ENCODE measurements at regions not wholly inside any gene's neighbourhood (a gene's known extent, or its start where the extent isn't known, plus 50 kb on each side); places are given as distances from the start of the nearest gene placed in this dataset.

DNA sequence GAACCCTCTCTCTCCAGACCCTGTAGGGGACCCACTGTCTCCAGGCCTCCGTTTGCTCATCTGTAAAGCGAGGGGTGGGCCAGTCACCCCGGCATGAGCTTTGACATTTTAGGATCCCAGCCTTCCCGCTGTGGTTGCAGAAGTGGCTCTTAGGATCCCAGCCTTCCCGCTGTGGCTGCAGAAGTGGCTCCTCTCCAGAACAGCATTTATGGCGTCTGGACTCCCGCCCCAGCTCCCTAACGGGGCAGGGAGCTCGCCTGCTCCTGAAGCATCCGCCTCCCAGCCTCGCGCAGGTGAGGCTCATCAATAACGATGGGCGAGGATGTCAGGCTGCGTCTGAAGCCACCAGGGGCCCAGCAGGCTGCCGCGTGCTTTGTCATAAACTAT, 222.3 kb upstream of the TNRC6C start:
- no peak overlapping the region for H3K4me3 ChIP-seq (ENCODE audit: low read depth, low read length)
- no peak for DNase-seq (ENCODE audit: low read depth)
- TF ChIP-seq, protein P1, sequence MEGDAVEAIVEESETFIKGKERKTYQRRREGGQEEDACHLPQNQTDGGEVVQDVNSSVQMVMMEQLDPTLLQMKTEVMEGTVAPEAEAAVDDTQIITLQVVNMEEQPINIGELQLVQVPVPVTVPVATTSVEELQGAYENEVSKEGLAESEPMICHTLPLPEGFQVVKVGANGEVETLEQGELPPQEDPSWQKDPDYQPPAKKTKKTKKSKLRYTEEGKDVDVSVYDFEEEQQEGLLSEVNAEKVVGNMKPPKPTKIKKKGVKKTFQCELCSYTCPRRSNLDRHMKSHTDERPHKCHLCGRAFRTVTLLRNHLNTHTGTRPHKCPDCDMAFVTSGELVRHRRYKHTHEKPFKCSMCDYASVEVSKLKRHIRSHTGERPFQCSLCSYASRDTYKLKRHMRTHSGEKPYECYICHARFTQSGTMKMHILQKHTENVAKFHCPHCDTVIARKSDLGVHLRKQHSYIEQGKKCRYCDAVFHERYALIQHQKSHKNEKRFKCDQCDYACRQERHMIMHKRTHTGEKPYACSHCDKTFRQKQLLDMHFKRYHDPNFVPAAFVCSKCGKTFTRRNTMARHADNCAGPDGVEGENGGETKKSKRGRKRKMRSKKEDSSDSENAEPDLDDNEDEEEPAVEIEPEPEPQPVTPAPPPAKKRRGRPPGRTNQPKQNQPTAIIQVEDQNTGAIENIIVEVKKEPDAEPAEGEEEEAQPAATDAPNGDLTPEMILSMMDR (IDR thresholded peaks at IDR 0.05; ENCODE audit: insufficient read depth, low read length, poor library complexity, severe bottlenecking) = no peak
- H3K27me3 ChIP-seq (ENCODE audit: control insufficient read depth, insufficient read depth, low read length) = peaks cover 15% of the 10 kb centered on the region
- no peaks in the 10 kb centered on the region for H3K36me3 ChIP-seq (ENCODE audit: control insufficient read depth, insufficient read depth, low read length)

DNA sequence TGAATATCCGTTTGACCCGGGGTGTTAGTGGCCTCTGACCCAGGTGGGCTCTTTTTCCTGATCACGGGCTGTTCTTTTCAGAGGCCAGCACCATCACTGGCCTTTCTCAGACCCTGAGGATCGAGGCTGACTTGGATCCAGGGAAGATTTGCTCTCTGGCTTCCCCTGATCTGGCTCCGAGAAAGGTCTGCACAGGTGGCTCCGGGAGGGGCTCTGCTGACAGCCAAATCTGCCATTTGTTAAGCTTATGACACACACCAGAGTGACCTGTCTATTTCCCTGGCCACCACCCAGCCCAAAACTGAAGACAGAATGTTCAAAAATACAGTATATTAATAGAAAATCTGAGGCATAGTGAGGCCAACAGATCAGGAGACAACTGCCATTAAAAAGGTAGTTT, 221.8 kb upstream of the TNRC6C start:
- no peaks in the 10 kb centered on the region for H3K36me3 ChIP-seq (ENCODE audit: control insufficient read depth, insufficient read depth, low read length)
- no peak overlapping the region for H3K4me3 ChIP-seq (ENCODE audit: low read depth, low read length)
- peaks cover 15% of the 10 kb centered on the region for H3K27me3 ChIP-seq (ENCODE audit: control insufficient read depth, insufficient read depth, low read length)
- DNase-seq (ENCODE audit: low read depth) = no peak
- TF ChIP-seq, protein P1 (IDR thresholded peaks at IDR 0.05; ENCODE audit: insufficient read depth, low read length, poor library complexity, severe bottlenecking) = no peak

GRCh38 chr17:77737442-77738265, 220.8 kb upstream of the TNRC6C start:
- H3K27me3 ChIP-seq (ENCODE audit: control insufficient read depth, insufficient read depth, low read length) = peaks cover 15% of the 10 kb centered on the region
- TF ChIP-seq, protein P1 (IDR thresholded peaks at IDR 0.05; ENCODE audit: insufficient read depth, low read length, poor library complexity, severe bottlenecking) = no peak
- no peaks in the 10 kb centered on the region for H3K36me3 ChIP-seq (ENCODE audit: control insufficient read depth, insufficient read depth, low read length)
- DNase-seq (ENCODE audit: low read depth) = no peak
- H3K4me3 ChIP-seq (ENCODE audit: low read depth, low read length) = no peak overlapping the region

DNA sequence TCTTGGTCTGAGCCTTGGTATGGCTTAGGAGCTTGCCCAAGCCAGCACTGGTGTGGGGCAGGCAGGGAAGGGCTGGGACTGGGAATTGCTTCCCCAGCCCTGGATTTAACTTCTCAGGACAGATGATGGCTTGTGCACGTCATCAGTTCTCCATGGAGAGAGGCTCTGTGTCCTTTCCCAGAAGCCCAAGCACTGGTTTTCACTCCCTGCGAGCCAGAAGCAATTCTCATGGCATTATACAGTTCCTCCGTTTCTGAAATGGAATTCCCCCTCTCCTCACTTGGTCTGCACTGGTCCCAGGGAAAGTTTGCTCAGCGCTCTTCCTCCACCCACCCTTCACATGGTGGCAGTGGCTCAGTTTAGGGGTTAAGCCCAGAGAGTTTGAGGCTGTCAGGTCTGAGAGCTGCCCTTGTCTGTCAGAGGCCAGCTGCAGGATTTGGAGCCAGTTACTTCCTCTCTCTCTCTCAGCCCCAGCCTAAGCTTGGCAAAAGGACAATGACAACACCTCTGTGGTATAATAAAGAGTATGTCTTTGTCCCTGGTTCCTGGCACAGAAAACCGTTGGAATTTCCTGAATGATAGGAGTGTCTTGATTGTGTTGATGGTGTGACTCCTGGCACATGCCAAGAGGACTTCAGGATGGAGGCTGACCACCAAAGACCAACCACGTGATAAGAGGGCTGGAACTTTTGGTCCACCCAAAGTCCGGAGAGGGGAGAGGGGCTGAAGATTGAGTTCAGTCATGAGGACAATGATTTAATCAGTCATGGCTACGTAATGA, 219.6 kb upstream of the TNRC6C start:
- H3K36me3 ChIP-seq (ENCODE audit: control insufficient read depth, insufficient read depth, low read length) = no peaks in the 10 kb centered on the region
- no peak for DNase-seq (ENCODE audit: low read depth)
- TF ChIP-seq, protein P1 (IDR thresholded peaks at IDR 0.05; ENCODE audit: insufficient read depth, low read length, poor library complexity, severe bottlenecking) = no peak
- no peak overlapping the region for H3K4me3 ChIP-seq (ENCODE audit: low read depth, low read length)
- H3K27me3 ChIP-seq (ENCODE audit: control insufficient read depth, insufficient read depth, low read length) = peaks cover 15% of the 10 kb centered on the region

DNA sequence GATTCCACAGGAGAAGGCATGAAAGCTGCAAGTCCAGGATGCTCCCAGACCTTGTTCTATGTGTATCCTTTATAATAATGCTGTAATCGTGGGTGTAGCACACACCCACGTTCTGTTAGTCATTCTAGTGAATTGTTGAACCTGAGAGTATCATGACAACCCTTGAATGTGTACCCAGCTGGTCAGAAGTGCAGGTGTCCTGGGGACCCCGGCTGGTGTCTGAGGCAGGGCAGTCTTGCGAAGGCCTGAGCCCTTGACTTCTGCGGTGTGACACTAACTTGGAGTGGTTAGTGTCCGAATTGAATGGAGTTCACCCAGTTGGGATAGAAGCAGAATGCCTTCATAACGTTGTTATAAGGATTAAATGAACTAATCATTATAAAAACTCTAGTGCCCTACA, 218.0 kb upstream of the TNRC6C start:
- TF ChIP-seq, protein P1 (IDR thresholded peaks at IDR 0.05; ENCODE audit: insufficient read depth, low read length, poor library complexity, severe bottlenecking) = no peak
- no peak for DNase-seq (ENCODE audit: low read depth)
- H3K36me3 ChIP-seq (ENCODE audit: control insufficient read depth, insufficient read depth, low read length) = no peaks in the 10 kb centered on the region
- H3K27me3 ChIP-seq (ENCODE audit: control insufficient read depth, insufficient read depth, low read length) = peaks cover 4% of the 10 kb centered on the region
- H3K4me3 ChIP-seq (ENCODE audit: low read depth, low read length) = no peak overlapping the region
